Cardiac muscle cell (in vitro differentiated cells and primary cell): ENCODE measurements at regions not wholly inside any gene's neighbourhood (a gene's known extent, or its start where the extent isn't known, plus 50 kb on each side); places are given as distances from the start of the nearest gene placed in this dataset.
A peak's percentile ranks its signal among the peaks of the same experiment; 100 is the strongest.

ENCODE experiments used
- DNase-seq, 2 donors: peaks; one replicate each; pipeline versions ENCODE4 v3.0.0 to v3.0.0-alpha.2; 2010 to 2017; ENCODE audit warnings: low read depth in 1 of 2, low spot score in 1 of 2
- H3K27ac ChIP-seq: fragments of 200-600 bp; sonication (generic); 2 replicates; pipeline ENCODE4 v1.5.1; 2016
- H3K27me3 ChIP-seq: fragments of 200-600 bp; sonication (generic); 2 replicates; pipeline ENCODE4 v1.6.0; 2016; ENCODE audit warnings: control low read depth
- H3K36me3 ChIP-seq: fragments of 200-600 bp; sonication (generic); 2 replicates; pipeline ENCODE4 v1.5.1; 2016; ENCODE audit warnings: control low read depth
- H3K4me1 ChIP-seq: fragments of 200-600 bp; sonication (generic); 2 replicates; pipeline ENCODE4 v1.8.1; 2017; ENCODE audit warnings: low read depth, mild to moderate bottlenecking, mixed run types
- H3K4me3 ChIP-seq: fragments of 200-600 bp; sonication (generic); 2 replicates; pipeline ENCODE4 v1.5.1; 2016; ENCODE audit warnings: mild to moderate bottlenecking
- H3K9me3 ChIP-seq: fragments of 200-600 bp; sonication (generic); 2 replicates; pipeline ENCODE4 v1.5.1; 2017; ENCODE audit warnings: low read depth, mild to moderate bottlenecking, control low read depth
- CTCF ChIP-seq: IDR thresholded peaks from 2 replicates; pipeline ENCODE4 v1.5.1; 2012; ENCODE audit warnings: low read depth, mild to moderate bottlenecking, low read length

- Histone ChIP-seq H3K27ac (no peak overlapping the region), H3K27me3 (no peaks in the 10 kb centered on the region), H3K4me1 (peaks cover 6% of the 10 kb centered on the region), H3K4me3 (no peak overlapping the region), H3K36me3 (no peaks in the 10 kb centered on the region), H3K9me3 (no peaks in the 10 kb centered on the region)
- TF ChIP-seq CTCF = no peak
- no peak for DNase-seq
Observed at GRCh38 chr15:31433091-31433490, 106.5 kb downstream of the KLF13 start.

DNA sequence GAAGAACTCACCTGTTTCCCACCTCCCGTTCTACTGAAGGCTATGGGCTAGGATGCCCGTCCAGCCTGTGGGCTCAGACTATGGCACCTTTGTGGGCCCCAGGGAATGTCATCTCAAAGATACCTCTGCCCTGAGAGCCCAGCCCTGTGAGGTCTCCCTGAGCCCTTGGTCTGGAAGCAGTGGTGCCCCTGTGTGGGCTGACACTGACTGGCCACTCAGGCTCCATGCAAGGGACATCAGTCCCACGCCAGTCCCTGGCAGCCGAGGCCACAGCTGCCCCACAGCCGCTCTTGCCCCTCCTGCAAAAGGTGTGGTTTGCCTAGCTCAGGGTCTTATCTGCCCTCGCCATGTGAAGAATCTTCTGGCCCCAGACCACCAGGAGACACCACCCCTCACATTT is 106.9 kb downstream of the KLF13 start:
- Histone ChIP-seq H3K4me1 (peaks cover 6% of the 10 kb centered on the region), H3K36me3 (no peaks in the 10 kb centered on the region), H3K27me3 (no peaks in the 10 kb centered on the region), H3K9me3 (no peaks in the 10 kb centered on the region), H3K4me3 (no peak overlapping the region), H3K27ac (no peak overlapping the region)
- TF ChIP-seq CTCF = no peak
- no peak for DNase-seq

DNA sequence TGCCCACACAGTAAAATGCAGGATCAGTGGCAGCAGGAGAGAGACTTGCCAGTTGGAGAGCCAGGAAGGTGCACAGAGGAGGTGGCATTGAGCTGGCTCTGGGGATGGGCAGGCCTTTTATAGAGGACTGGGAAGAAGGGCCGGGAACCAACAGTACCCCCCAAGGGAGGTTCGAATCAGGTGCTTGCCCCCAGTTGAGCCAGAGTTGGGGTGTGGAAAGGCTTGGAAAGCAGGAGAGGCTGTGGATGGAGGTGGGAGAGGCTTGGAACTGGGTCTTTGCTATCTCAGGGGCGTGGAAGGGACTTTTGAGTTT is 107.6 kb downstream of the KLF13 start:
- no peaks in the 10 kb centered on the region for H3K27me3 ChIP-seq
- no peak for TF ChIP-seq CTCF
- H3K27ac ChIP-seq = no peak overlapping the region
- H3K36me3 ChIP-seq = no peaks in the 10 kb centered on the region
- no peak overlapping the region for H3K4me3 ChIP-seq
- no peak for DNase-seq
- H3K9me3 ChIP-seq = no peaks in the 10 kb centered on the region
- peaks cover 6% of the 10 kb centered on the region for H3K4me1 ChIP-seq

DNA sequence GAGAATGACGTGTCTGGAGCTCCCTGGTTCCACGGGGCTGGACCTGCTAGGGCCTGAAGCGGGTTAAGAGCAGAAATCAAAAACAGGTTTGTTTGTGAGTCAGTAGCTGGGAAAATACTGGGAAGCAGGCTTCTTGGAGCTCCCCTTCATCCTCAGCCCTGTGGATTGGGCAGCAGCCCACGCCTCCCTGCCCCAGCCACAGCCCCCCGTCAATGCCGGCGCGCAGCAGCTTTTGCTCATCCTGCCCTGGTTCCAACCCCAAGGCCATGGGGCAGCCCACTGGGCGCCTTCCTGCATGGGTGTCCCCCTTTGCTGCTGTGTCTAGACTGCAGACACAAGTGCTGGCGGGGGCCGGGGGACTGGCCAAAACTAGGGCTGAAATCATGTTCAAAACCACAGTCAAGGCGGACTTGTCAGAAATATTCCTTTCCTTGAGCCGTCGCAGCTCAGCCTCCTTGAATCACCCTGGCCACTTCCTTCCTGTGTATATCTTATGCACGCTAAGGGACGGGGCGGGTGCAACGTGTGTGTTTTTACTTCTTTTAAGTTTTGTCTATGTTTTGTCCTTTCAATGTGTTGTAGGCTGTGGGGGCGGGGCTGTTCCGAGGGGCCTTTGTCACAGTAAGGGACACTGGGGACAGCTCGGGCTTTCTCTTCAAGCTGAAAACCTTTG is 108.1 kb downstream of the KLF13 start:
- no peak overlapping the region for H3K27ac ChIP-seq
- DNase-seq = peak in 1 of 2 donors; percentile 91
- H3K4me1 ChIP-seq = peaks cover 6% of the 10 kb centered on the region
- no peaks in the 10 kb centered on the region for H3K36me3 ChIP-seq
- TF ChIP-seq CTCF = no peak
- H3K9me3 ChIP-seq = no peaks in the 10 kb centered on the region
- H3K27me3 ChIP-seq = no peaks in the 10 kb centered on the region
- no peak overlapping the region for H3K4me3 ChIP-seq

DNA sequence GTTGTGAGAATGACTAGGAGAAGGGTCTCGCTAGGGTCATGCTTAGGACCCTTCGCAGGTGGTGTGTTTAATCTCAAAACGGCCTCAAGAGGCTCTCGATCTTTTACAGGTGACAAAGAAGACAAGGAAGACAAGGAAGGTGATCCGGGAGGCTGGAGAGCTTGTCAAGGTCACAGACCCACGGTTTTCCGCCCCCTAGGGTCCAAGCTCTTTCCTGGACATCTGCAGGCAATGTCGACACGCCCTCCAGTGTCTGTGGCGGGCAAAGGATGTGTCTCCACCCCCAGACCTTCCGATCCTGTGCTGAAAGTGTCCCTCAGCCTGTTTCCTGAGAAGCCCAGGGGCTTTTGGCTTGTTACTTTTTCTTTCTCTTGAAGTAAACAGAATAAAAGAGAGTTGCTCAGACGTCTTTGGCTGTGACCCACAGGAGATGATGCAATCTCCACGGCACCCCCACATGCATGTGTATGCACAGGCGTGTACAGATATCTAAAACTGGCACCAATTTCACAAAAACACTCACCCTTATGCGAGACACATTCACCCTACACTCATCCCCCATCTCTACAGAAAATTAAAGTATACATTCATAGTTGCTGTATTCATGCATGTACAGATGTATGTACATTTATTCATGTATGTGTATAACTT is 108.8 kb downstream of the KLF13 start:
- Histone ChIP-seq H3K9me3 (no peaks in the 10 kb centered on the region), H3K4me1 (peaks cover 6% of the 10 kb centered on the region), H3K36me3 (no peaks in the 10 kb centered on the region), H3K27ac (no peak overlapping the region), H3K27me3 (peaks cover under 1% of the 10 kb centered on the region), H3K4me3 (no peak overlapping the region)
- DNase-seq = peak; percentile 89 to 91
- peak; percentile 79 for TF ChIP-seq CTCF
